ENCODE measurements at regions not wholly inside any gene's neighbourhood (a gene's known extent, or its start where the extent isn't known, plus 50 kb on each side); places are given as distances from the start of the nearest gene placed in this dataset.

DNA sequence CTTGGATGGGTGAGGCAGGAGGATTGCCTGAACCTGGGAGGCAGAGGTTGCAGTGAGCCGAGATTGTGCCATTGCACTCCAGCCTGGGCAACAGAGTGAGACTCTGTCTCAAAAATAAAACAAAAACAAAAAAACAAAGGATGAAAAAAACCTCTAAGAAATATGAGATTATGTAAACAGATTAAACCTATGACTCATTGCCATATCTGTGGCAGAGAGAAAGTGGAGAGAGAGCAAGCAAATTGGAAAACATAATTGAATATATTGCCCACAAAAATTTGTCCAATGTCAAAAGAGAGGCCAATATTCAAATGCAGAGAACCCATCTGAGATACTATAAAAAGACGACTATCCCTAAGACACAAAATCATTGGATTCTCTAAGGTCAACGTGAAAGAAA is 1106.0 kb downstream of the OTOL1 start:
- no peak for TF ChIP-seq CTCF (IDR thresholded peaks at IDR 0.05)
- no peak for TF ChIP-seq EP300 (IDR thresholded peaks at IDR 0.05)
- no peak for TF ChIP-seq POLR2A (IDR thresholded peaks at IDR 0.05)
- no peak for TF ChIP-seq POLR2AphosphoS5 (IDR thresholded peaks at IDR 0.05)

All from gastroesophageal sphincter (tissue), 3 donors.